ENCODE measurements at regions not wholly inside any gene's neighbourhood (a gene's known extent, or its start where the extent isn't known, plus 50 kb on each side); places are given as distances from the start of the nearest gene placed in this dataset.

DNA sequence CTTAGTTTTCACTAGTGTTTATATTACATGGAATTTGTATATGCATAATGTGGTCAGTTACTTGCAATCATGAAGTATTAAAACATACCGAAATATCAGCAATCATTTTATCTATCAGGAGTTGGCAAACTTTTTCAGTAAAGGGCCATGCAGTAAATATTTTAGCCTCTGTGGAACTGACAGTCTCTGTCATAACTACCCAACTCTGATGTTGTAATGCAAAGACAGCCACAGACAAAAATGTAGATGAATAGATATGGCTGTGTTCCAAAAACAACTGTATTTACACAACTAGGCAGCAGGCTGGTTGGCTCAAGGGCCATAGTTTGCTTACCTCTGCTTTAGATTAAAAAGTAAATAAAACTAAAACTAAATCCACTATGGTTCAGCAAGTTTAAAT, 200.2 kb downstream of the HS3ST1 start:
- TF ChIP-seq, protein P1, sequence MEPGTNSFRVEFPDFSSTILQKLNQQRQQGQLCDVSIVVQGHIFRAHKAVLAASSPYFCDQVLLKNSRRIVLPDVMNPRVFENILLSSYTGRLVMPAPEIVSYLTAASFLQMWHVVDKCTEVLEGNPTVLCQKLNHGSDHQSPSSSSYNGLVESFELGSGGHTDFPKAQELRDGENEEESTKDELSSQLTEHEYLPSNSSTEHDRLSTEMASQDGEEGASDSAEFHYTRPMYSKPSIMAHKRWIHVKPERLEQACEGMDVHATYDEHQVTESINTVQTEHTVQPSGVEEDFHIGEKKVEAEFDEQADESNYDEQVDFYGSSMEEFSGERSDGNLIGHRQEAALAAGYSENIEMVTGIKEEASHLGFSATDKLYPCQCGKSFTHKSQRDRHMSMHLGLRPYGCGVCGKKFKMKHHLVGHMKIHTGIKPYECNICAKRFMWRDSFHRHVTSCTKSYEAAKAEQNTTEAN (CRISPR knock-in tag; IDR thresholded peaks at IDR 0.05), result no peak
- TF ChIP-seq SOX15 (CRISPR knock-in tag; IDR thresholded peaks at IDR 0.05), result no peak
- TF ChIP-seq, protein P2, sequence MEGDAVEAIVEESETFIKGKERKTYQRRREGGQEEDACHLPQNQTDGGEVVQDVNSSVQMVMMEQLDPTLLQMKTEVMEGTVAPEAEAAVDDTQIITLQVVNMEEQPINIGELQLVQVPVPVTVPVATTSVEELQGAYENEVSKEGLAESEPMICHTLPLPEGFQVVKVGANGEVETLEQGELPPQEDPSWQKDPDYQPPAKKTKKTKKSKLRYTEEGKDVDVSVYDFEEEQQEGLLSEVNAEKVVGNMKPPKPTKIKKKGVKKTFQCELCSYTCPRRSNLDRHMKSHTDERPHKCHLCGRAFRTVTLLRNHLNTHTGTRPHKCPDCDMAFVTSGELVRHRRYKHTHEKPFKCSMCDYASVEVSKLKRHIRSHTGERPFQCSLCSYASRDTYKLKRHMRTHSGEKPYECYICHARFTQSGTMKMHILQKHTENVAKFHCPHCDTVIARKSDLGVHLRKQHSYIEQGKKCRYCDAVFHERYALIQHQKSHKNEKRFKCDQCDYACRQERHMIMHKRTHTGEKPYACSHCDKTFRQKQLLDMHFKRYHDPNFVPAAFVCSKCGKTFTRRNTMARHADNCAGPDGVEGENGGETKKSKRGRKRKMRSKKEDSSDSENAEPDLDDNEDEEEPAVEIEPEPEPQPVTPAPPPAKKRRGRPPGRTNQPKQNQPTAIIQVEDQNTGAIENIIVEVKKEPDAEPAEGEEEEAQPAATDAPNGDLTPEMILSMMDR (IDR thresholded peaks at IDR 0.05), result no peak
- no peak for TF ChIP-seq RELA (CRISPR knock-in tag; IDR thresholded peaks at IDR 0.05; ENCODE audit: borderline replicate concordance)
- no peak for TF ChIP-seq IRF2 (CRISPR knock-in tag; IDR thresholded peaks at IDR 0.05; ENCODE audit: borderline replicate concordance, low read depth)
- no peak for TF ChIP-seq JUN (CRISPR knock-in tag; IDR thresholded peaks at IDR 0.05)
- TF ChIP-seq, protein P3, sequence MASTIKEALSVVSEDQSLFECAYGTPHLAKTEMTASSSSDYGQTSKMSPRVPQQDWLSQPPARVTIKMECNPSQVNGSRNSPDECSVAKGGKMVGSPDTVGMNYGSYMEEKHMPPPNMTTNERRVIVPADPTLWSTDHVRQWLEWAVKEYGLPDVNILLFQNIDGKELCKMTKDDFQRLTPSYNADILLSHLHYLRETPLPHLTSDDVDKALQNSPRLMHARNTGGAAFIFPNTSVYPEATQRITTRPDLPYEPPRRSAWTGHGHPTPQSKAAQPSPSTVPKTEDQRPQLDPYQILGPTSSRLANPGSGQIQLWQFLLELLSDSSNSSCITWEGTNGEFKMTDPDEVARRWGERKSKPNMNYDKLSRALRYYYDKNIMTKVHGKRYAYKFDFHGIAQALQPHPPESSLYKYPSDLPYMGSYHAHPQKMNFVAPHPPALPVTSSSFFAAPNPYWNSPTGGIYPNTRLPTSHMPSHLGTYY (CRISPR knock-in tag; IDR thresholded peaks at IDR 0.05), result no peak
- no peak for TF ChIP-seq TP53 (CRISPR knock-in tag; IDR thresholded peaks at IDR 0.05)
- TF ChIP-seq EMX1 (CRISPR knock-in tag; IDR thresholded peaks at IDR 0.05), result no peak
- no peak for TF ChIP-seq MYBL2 (CRISPR knock-in tag; IDR thresholded peaks at IDR 0.05)
- TF ChIP-seq SP1 (CRISPR knock-in tag; conservative IDR thresholded peaks at IDR 0.05), result no peak
- TF ChIP-seq, protein P4, sequence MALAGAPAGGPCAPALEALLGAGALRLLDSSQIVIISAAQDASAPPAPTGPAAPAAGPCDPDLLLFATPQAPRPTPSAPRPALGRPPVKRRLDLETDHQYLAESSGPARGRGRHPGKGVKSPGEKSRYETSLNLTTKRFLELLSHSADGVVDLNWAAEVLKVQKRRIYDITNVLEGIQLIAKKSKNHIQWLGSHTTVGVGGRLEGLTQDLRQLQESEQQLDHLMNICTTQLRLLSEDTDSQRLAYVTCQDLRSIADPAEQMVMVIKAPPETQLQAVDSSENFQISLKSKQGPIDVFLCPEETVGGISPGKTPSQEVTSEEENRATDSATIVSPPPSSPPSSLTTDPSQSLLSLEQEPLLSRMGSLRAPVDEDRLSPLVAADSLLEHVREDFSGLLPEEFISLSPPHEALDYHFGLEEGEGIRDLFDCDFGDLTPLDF (CRISPR knock-in tag; IDR thresholded peaks at IDR 0.05), result no peak
